Peyer's patch (tissue), 4 donors: ENCODE measurements at regions not wholly inside any gene's neighbourhood (a gene's known extent, or its start where the extent isn't known, plus 50 kb on each side); places are given as distances from the start of the nearest gene placed in this dataset.

Experiments
- CTCF ChIP-seq, 6 experiments: fragments of 450-650 bp in 4 of 6; fragments of 200-600 bp in 2 of 6; sonication (generic) in 1 of 6; IDR thresholded peaks; one replicate each; pipeline ENCODE4 v1.5.1; 2017 to 2019; ENCODE audit warnings: antibody characterized with exemption in 6 of 6, mild to moderate bottlenecking in 3 of 6, moderate library complexity in 1 of 6
- POLR2A ChIP-seq, 2 donors: fragments of 450-650 bp; IDR thresholded peaks; one replicate each; pipeline ENCODE4 v1.5.1; 2017; ENCODE audit warnings: antibody characterized with exemption in 2 of 2, mild to moderate bottlenecking in 2 of 2, moderate library complexity in 2 of 2

DNA sequence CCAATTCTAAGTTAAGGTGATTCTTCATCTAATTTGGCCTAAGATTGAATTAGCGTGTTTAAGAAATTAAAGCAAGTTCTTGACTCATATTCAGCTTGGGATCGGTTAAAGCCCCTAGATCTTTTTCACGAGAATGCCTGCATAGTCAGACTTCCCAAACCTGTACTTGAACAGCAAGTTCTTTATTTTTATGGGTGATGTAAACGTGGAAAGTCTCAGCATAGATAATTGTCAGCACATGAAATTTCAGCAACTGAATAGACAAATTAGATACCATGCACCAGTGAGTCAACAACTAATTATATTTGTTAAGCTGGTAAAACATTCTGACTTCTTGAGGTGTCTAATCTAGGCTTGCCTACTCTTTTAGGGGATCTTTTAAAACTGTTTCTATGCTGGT lies 183.1 kb upstream of the TNFAIP3 start:
- TF ChIP-seq POLR2A (IDR thresholded peaks at IDR 0.05) (no peak), CTCF (IDR thresholded peaks at IDR 0.05) (no peak)
